Ureter (tissue), 1 donor: ENCODE measurements at regions not wholly inside any gene's neighbourhood (a gene's known extent, or its start where the extent isn't known, plus 50 kb on each side); places are given as distances from the start of the nearest gene placed in this dataset.
"Not testable (repeated sequence)": the region's sequence is repeated elsewhere in the genome, so short reads cannot be mapped to it uniquely, and the experiment has no call there.

Experiments
- DNase-seq: peaks from one replicate; pipeline ENCODE4 v3.0.0-alpha.2; 2020; ENCODE audit warnings: low spot score
- donor health status: DM: yes; HTN: yes; CAD: no.

DNA sequence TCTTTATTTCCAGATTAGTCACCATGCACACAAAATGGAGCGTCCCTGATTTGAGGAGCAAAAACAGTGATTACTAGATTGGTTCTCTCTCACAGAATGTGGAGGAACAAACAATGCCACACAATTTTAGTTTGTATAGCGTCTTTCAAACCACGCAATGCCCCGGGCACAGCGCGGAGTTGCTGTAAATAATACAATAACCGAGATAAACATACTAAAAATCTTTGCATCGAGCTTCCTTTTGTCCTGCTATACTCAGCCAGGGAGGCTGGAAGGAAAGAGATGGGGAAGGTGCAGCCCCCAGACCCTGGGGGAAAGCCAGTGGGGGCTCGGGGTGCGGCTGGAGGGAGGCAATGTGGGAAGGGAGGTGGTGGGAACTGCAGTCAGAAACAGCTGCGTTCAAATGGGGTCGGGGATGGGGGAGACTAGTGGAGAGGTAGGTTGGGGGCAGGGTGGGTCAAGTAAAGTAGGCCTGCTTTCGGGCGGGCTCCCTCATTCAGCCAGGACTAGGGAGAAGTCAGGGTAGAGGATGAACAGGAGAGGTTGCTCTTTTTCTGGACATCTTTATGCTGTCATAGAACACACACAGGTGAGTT is 366.3 kb downstream of the RPS6KC1 start:
- no peak for DNase-seq

DNA sequence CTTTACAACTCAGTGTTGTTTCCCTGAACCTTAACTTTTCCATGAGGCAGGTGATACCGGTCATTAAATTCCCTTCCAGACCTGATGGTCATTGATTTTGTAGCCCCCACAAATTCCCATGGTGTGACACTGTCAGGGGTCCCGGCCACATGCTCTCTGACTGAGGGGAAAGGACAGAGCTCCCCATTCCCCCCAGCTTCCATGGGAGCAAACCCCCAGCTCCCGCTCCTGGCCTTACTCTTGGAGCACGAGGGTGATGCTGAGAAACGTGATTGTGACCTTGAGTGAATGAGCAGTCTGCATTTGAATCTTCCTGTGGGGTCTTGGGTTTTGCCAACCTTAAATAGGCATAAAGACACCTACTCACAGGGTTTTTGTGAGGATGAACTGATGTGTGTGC is 366.8 kb downstream of the RPS6KC1 start:
- DNase-seq, result no peak

DNA sequence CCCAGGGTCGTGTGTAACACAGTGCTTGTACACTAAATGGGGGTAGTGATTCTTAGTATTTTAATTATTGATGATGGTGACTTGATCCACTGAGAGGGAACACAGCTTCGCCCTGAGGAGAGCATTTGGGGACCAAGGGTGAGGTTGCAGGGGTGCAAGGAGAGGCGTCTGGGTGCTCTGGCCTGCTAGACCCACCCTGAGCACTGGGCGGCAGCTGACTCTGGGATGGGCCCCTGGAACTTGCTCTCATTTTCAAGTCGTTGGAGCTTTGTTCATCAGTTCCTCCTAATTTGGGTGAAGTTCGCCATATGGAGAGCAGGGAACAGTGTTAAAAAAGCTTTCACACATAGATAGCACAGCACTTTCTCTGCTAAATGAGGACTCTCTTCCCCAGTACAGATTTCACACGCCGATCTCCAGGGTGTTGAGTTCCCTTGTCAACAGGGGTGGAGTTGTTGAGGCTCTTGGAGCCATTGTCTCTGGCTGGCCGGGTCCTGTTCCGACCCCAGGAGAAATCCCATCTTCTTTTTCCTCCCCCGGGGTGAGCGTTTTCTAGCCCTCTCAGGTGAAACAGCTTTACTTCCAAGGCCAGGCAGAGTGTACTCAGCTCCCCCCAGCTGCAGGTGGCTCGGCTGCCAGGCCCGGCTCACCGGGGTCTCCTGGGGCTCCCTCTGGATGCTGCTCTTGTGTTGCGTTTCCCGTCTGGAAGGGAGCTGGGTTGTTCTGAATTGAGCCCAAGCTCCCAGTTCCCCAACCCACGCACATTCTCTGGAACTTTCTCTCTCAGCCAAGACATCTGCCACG is 367.4 kb downstream of the RPS6KC1 start:
- DNase-seq, result no peak

DNA sequence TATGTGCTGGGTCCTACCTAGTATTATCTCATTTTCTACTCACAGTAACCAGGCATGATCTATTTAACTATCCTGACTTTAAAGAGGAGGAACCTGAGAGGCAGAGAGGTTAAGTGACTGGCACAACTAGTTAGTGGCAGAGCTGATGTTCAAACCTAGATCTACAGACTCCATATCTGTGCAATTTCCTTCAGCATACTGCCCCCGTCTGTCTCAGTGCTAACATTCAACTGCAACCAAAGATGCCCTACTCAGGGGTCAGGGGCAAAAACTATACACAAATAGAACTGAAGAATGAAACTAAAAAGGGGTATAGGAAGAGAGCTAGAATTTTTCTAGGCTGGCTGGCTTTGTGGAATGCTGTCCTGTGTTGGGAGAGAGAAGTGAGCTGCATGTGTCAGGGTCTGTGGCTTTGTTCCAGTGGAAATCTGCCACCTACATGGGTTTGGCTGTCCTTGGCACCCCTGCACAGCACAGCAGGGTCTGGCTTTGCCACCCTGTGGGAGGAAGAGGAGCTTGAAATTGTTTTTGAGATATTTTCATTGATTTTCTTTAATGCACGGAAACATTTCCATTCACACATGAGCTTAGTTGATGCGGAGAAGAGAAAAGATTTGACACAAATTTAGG is 368.5 kb downstream of the RPS6KC1 start:
- no peak for DNase-seq

DNA sequence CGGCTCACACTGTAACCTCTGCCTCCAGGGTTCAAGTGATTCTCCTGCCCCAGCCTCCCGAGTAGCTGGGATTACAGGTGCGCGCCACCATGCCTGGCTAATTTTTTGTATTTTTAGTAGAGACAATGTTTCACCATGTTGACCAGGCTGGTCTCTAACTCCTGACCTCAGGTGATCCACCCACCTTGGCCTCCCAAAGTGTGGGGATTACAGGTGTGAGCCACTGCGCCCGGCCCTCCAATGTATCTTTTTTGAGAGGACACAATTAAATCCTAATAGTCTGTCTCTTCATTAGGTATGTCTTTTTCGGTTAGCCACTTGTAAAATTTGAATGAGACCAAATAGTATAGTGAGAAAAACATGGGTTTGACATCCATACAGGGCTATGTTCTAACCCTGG is 370.1 kb downstream of the RPS6KC1 start:
- not testable (repeated sequence) for DNase-seq

DNA sequence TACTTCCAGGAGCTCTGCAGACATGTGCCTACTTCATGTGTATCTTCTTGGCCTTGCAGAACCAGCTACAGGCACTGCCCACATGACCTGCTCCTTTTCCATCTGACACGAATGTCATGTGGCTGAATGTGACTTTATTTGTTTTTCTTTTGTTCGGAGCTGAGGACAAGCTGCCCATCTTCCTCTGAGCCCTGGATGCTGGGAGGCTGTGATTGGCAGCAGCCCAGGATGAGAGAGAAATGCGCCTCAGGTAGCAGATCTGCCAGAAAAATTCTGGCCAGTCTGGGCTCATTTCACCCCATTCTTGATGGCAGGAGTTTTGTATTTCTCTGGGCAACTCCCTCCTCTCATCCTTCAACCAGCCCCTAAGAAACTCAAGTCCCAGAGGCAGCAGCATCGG is 372.0 kb downstream of the RPS6KC1 start:
- no peak for DNase-seq

DNA sequence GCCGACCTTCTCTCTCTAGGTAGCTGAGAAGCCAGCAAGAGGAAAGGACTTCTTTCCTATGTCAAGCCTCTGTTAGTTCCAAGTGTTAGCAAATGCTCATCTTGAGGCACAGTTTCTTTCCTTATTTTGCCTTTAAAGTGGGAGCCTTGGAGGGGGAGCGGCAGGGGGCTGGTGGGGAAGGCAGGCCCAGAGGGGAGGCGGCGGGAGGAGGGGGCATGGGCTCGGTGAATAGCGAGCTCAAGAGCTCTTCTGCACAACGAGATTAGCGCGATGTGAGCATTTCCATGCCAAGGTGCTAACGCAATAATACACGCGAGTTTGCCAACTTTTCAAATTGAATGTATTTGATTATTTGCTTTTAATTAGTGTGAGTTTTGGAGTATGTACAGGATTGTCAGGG is 372.6 kb downstream of the RPS6KC1 start:
- no peak for DNase-seq

DNA sequence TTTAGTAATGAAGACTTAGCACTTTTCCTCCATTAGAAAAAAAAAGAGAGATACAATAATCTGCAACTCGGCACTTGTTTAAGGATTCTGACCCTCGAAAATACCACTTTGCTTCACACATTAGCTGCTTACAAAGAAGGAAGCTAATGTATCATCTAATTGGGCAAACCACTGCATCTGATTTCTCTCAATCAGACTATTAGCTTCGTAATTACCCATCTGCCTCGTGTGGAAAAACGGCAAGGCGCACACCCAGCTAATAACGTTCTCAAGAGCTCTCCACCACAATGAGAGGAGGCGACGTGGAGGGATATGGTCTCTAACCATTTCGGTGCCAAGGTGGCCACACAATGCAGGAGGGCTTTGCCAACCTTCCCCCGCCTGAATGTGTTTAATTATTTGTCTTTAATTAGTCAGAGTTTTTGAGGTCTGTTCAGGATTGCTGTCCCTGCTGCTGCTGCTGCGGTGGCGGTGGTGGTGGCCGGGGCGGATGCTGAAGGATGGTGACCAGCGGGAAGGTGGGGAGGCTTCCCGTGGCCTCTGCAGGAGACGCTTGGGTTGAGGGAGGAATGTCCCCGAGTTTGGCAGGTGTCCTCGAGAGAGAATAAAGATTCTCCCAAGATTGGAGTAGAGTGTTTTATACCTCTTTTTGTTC is 374.5 kb downstream of the RPS6KC1 start:
- no peak for DNase-seq

DNA sequence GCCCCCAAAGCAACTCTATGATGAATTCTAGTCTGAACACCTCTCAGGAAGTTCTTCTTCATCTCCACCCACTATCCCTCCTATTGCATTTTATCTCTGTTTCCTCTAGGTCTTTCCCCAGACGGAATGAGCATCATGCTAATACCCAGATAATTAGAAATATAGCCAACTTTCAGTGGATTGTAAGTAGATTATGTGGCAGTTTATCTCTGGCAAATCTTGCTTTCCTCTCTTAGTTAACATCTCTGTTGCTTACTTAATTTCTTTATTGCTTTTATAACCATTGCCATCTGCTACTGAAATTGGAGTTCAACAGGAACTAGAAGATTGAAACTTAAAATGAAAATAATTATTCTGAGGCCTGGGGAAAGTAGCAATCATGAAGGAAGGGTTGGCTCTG is 378.6 kb downstream of the RPS6KC1 start:
- DNase-seq, result no peak

DNA sequence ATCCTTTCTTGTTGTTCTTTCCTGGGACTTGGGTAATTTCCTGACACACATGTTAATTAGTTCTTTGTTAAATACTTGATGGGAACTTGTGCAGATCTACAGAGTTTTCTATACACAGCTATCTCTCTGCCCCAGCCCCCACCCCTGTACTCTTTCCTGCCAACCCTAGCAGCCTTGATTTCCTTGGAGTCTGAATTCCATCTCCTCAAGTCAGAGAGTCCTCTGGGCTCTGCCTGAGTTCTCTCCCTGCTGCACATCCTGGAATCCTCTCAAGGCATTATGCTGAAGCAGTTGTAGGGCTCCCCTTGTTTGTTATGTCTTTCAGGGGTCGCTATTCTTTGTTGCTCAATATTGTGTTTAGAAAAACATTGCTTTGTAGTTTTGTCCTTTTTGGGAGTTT is 384.7 kb downstream of the RPS6KC1 start:
- DNase-seq, result no peak

DNA sequence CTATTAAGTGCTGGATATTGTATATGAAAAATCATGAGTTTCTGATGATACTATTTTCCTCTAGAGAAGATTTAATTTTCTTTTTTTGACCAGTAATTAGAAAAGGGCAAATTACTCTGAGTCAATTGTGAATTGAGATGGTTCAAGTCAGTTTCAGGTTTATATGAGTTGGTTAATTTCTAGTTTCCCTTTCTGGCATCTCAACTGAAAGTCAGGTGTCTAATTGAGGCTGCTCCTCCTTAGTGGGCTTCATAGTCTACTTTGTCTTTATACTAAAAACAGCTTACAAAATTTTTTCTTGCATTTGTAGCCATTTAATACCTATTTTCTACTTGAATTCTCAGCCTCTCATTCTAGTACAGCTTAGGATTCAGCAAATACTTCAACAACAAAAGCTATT is 387.3 kb downstream of the RPS6KC1 start:
- DNase-seq, result no peak

DNA sequence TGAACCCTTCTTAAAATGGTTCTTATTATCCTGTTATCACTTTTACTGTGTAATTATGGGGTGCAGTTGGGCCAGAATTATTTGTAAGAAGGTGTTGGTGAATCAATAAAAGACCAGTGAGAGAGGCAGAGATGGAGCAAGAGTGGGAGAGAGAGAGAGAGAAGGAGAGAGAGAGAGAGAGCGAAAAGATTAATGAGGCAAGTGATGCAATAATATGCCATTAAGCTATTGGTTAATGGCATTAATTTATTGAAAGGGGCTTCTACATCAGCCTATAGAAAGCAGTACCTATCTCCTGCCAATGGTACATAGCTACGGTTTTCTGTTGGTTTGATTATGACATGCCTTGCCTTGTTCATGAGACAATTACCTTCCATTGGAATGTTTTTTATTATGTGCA is 388.7 kb downstream of the RPS6KC1 start:
- no peak for DNase-seq

DNA sequence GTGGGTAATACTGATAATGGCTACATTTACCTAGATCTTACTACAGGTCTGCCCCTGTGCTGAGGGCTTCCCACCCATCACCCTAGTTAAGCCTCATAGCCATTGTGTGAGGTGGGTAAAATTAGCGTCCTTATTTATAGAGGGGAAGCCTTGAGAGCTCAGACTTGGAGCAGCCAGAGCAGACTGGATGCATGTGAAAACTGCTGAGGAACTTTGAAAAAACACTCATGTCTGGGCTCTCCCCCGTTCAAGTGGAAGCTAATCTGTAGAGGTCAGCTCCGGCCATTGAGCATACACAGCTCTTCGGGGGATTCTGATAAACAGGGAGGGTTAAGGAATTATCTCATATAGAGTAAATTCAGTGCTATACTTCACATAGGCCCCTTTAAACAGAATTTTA is 389.7 kb downstream of the RPS6KC1 start:
- DNase-seq, result no peak

DNA sequence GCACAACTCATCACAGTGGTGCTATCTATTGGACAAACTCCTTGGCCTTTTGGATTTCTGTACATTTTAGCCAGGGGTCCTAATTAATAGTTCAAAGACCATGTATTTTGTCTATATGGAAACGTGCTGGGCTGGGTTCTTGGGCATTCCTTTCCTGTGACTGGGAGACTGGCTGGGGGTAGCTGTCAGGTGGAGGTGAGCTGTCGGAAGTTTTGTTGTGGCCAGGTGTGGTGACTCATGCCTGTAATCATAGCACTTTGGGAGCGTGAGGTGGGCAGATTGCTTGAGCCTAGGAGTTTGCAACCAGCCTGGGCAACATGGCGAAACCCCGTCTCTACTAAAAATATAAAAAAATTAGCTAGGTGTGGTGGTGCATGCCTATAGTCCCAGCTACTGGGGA is 392.4 kb downstream of the RPS6KC1 start:
- DNase-seq, result no peak

DNA sequence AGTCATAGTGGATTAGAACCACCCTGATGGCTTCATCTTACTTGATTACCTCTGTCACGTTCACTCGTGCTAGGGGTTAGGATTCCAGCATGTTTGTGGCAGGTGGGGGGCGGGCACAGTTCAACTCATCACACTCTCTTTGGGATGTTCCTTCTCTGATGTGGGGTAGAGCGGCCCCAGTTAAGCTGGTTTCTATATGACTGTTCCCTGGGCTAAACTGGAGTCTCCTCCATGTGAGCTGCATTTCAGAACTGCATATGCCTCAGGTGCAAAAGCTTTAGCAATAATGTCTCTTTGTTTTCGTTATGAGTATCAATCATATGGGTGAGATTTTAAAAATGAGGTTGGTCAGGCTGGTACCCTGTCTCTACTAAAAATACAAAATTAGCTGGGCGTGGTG is 393.2 kb downstream of the RPS6KC1 start:
- DNase-seq, result no peak

DNA sequence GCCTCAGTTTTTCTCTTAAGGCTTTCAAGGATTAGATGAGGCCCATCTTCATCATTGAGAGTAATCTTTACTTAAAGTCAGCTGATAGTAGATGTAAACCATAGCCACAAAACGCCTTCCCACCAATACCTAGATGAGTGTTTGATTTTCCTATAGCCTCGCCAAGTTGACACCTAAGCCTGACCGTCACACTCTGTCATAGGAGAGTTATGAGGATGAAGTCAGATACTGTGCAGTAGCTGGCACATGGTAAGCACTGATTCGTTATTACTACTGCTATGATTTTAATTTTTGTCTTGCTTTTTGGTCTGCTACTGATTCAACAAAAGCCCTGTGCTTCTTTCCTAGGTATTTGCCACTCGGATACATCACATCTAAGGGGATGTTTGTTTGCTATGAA is 395.5 kb downstream of the RPS6KC1 start:
- DNase-seq, result no peak

DNA sequence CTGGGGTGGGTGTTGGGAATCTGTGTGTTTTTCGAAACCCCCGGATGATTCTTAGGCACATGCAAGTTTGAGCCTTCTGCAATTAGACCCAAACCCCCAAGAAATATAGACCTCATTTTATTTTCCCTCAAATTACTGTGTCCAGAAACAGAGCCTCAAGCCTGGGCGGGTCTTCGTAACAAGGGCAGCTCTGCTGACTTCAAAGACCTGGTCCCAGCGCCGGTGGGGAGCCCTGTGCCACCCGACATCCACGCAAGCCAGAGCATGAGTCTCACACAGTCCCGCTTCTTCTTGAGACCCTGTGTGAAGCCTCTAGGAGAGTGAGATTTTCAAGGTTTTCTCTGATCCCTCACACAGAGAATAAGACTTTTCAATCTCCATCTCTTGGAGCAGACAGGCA is 397.3 kb downstream of the RPS6KC1 start:
- no peak for DNase-seq

DNA sequence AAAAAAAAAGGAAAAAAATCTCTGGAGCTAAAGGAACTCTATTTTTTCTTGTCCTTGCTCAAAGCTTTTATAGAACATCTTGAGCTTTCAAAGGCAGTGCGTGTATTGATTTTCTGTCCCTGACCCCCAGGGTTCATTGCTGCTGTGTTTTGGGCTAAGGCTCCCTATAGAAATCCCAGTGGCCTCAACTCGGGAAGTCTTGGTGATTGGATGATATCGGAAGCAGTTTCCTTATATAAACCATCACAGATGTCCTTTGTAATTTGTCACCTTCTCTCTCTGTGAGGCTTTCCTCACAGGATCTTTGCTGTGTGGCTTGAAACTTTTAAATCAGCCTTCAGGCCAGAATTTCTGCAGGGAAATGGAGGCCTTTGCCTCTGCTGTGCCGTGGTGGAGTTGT is 397.7 kb downstream of the RPS6KC1 start:
- DNase-seq, result no peak

DNA sequence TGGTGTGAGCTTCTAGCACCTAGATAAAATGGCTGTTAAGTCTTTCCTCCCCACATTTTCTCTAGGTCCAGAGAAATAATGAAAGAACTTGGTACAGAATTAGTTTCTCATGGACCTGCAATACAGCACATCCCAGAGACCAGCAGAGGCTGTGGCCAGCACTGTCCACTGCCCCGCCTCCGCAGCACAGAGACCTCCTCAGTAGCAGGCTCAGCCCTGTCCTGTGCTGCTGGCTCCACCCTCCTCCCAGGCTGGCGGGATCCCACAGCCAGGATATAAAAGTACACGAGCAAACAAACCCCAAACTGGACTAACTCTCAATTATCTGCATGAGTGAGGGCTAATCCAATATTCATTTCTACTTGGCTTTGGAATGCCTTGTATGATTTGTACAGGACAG is 401.5 kb downstream of the RPS6KC1 start:
- no peak for DNase-seq

DNA sequence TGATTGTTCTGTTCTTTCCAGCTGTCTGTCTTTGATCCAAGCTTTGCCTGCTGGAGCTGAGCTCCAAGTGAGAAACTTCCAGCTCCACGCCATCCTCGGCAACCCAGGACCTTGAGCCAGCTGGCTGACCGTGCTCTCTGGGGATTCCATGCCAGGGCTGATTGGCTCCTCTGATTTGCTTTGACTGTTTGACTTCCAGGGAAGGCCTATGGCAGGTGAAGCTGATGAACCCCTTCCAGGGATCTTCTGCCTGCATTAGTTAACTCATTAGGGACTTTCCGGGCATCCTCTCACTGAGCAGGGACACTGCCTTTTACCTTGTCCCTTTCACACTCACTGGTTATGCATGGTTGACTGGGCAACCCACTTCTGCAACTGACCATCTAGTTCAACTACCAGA is 406.1 kb downstream of the RPS6KC1 start:
- no peak for DNase-seq

DNA sequence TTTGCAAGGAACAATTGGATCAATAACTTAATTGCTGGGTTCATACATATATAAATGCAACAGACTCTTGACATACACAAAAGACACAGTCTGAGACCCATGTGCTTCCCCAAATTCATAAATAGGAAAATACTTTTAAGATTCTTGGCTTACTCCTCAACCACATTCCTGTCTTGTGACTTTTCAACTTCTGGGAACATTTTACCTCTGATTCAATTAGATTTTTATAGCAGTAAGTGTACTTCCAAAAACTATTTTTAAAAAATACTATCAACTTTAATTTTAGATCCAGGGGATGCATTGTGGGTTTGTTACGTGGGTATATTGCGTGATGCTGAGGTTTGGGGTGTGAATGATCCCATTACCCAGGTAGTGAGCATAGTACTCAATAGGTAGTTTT is 406.7 kb downstream of the RPS6KC1 start:
- no peak for DNase-seq

DNA sequence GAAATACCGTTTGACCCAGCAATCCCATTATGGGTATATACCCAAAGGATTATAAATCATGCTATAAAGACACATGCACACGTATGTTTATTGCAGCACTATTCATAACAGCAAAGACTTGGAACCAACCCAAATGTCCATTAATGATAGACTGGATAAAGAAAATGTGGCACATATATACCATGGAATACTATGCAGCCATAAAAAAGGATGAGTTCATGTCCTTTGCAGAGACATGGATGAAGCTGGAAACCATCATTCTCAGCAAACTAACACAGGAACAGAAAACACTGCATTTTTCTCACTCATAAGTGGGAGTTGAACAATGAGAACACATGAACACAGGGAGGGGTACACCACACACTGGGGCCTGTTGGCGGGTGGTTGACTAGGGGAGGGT is 411.3 kb downstream of the RPS6KC1 start:
- not testable (repeated sequence) for DNase-seq
